ENCODE measurements at regions not wholly inside any gene's neighbourhood (a gene's known extent, or its start where the extent isn't known, plus 50 kb on each side); places are given as distances from the start of the nearest gene placed in this dataset.

DNA sequence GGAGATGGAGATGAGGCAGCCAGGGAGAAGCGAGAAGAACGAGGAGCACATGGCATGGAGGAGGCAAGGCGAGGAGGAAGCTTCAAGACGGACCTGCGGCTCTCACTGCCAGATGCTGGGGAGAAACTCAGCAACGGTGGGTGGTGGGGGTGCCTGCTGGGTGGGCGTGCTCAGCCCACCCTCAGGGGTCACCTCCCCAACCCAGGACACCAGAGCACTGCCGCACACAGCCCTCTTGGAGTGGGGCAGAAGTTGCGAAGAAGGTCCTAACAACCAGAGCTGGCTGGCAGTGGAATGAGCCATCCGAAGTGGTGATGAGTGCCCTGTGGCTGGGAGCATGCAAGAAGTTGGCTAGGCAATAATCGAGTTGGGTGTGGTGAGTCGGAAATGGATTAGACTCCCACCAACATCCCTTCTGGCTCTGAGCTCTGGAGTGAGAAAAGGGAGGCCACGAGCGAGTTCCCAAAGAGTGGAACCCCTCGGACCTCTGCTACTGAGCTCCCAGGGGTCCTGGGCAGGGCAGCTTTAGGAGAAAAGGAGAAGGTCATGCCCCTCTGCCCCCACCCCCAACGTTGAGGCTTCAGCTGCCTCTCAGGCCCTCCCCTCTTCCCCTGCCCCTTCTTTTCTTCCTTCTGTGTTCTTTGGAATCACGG is 212.7 kb upstream of the MVB12B start:
- no peak for TF ChIP-seq POLR2A (IDR thresholded peaks at IDR 0.05; ENCODE audit: low read length)
- no peak for TF ChIP-seq GATA1 (IDR thresholded peaks at IDR 0.05; ENCODE audit: low read depth, low read length)

Measured in erythroblast (primary cell).